ENCODE measurements at regions not wholly inside any gene's neighbourhood (a gene's known extent, or its start where the extent isn't known, plus 50 kb on each side); places are given as distances from the start of the nearest gene placed in this dataset.
"Not testable (repeated sequence)": the region's sequence is repeated elsewhere in the genome, so short reads cannot be mapped to it uniquely, and the experiment has no call there.

DNA sequence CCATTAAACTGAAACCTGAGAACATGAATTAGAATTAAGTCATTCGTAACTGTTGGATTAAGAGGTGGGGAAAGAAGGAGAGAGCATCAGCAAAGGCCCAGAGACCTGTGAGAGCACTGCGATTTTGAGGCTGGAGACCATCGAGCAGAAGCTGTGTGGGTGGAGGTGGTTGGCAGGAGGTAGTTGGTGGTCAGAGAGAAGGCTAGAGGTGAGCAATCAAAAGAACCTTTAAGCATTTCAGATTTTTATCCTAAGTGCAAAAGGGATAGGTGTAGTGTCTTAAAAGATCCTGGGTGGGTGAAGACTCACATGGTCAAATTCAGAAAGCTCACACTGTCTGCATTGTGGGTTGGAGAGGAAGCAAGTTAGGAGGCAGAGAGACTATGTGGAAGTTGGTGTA is 65.1 kb upstream of the TEX264 start:
- DNase-seq (ENCODE audit: low read depth, low spot score) = no peak
- CTCF ChIA-PET = no interaction called here
- no peaks in the 10 kb centered on the region for H3K27me3 ChIP-seq (ENCODE audit: control insufficient read depth, insufficient read depth, low read length)
- peak overlapping the region; percentile 21 for H3K27ac ChIP-seq (ENCODE audit: low read depth, low read length)
- POLR2A ChIA-PET = no interaction called here
- peaks cover 4% of the 10 kb centered on the region; the same call in 1 of the 2 replicates for H3K9me3 ChIP-seq (ENCODE audit: control insufficient read depth, insufficient read depth, low read length)
- TF ChIP-seq, protein P1, sequence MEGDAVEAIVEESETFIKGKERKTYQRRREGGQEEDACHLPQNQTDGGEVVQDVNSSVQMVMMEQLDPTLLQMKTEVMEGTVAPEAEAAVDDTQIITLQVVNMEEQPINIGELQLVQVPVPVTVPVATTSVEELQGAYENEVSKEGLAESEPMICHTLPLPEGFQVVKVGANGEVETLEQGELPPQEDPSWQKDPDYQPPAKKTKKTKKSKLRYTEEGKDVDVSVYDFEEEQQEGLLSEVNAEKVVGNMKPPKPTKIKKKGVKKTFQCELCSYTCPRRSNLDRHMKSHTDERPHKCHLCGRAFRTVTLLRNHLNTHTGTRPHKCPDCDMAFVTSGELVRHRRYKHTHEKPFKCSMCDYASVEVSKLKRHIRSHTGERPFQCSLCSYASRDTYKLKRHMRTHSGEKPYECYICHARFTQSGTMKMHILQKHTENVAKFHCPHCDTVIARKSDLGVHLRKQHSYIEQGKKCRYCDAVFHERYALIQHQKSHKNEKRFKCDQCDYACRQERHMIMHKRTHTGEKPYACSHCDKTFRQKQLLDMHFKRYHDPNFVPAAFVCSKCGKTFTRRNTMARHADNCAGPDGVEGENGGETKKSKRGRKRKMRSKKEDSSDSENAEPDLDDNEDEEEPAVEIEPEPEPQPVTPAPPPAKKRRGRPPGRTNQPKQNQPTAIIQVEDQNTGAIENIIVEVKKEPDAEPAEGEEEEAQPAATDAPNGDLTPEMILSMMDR (IDR thresholded peaks at IDR 0.05; ENCODE audit: low read depth, low read length) = no peak
- H3K4me3 ChIP-seq (ENCODE audit: low read depth, low read length) = no peak overlapping the region

DNA sequence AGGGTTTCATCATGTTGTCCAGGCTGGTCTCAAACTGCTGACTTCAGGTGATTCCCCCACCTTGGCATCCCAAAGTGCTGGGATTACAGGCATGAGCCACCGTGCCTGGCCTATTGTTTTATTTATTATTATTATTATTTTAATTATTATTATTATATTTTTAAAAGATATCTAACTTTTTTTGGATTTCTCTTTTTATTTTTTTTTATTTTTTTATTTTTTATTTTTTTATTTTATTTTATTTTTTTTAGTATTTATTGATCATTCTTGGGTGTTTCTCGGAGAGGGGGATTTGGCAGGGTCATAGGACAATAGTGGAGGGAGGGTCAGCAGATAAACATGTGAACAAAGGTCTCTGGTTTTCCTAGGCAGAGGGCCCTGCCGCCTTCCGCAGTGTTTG is 64.2 kb upstream of the TEX264 start:
- H3K27me3 ChIP-seq (ENCODE audit: control insufficient read depth, insufficient read depth, low read length); DNase-seq (ENCODE audit: low read depth, low spot score); CTCF ChIA-PET; POLR2A ChIA-PET; H3K4me3 ChIP-seq (ENCODE audit: low read depth, low read length); H3K27ac ChIP-seq (ENCODE audit: low read depth, low read length); H3K9me3 ChIP-seq (ENCODE audit: control insufficient read depth, insufficient read depth, low read length): not testable (repeated sequence)

DNA sequence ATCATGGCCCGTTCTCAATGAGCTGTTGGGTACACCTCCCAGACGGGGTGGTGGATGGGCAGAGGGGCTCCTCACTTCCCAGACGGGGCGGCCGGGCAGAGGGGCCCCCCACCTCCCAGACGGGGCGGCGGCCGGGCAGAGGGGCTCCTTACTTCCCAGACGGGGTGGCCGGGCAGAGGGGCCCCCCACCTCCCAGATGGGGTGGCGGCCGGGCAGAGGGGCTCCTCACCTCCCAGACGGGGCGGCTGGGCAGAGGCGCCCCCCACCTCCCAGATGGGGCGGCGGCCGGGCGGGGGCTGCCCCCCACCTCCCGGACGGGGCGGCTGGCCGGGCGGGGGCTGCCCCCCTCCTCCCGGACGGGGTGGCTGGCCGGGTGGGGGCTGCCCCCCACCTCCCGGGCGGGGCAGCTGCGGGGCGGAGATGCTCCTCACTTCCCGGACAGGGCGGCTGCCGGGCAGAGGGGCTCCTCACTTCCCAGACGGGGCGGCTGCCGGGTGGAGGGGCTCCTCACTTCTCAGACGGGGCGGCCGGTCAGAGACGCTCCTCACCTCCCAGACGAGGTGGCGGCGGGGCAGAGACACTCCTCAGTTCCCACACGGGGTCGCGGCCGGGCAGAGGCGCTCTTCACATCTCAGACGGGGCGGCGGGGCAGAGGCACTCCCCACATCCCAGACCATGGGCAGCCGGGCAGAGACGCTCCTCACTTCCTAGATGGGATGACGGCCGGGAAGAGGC is 63.3 kb upstream of the TEX264 start:
- CTCF ChIA-PET = not testable (repeated sequence)

DNA sequence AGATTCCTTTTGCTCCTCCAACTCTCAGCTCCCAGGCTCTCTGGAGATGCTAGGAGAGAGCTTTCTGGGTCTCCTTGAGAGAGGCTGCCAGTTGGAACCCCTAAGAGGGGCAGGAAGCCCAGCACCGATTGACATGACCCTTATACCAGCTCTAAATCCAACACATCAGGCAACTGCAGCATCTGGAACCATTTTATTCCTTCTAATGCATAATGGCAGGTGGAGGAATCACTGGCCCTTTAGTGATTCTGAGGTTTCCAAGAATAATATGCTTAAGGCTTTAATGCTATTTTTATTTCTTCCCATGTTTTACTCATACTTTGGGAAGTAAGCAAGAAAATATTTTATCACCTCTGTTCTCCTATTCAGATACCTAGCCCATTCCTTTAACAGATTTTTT is 60.3 kb upstream of the TEX264 start:
- no peak overlapping the region for H3K4me3 ChIP-seq (ENCODE audit: low read depth, low read length)
- CTCF ChIA-PET = no interaction called here
- POLR2A ChIA-PET = no interaction called here
- no peak overlapping the region for H3K27ac ChIP-seq (ENCODE audit: low read depth, low read length)
- TF ChIP-seq, protein P1 (IDR thresholded peaks at IDR 0.05; ENCODE audit: low read depth, low read length) = no peak
- DNase-seq (ENCODE audit: low read depth, low spot score) = no peak
- H3K27me3 ChIP-seq (ENCODE audit: control insufficient read depth, insufficient read depth, low read length) = no peaks in the 10 kb centered on the region
- H3K9me3 ChIP-seq (ENCODE audit: control insufficient read depth, insufficient read depth, low read length) = peaks cover 4% of the 10 kb centered on the region; the same call in 1 of the 2 replicates

More for the DNA sequence above, 63.3 kb upstream of the TEX264 start:
- H3K9me3 ChIP-seq (ENCODE audit: control insufficient read depth, insufficient read depth, low read length); POLR2A ChIA-PET; DNase-seq (ENCODE audit: low read depth, low spot score); H3K4me3 ChIP-seq (ENCODE audit: low read depth, low read length); H3K27me3 ChIP-seq (ENCODE audit: control insufficient read depth, insufficient read depth, low read length); H3K27ac ChIP-seq (ENCODE audit: low read depth, low read length): not testable (repeated sequence)

DNA sequence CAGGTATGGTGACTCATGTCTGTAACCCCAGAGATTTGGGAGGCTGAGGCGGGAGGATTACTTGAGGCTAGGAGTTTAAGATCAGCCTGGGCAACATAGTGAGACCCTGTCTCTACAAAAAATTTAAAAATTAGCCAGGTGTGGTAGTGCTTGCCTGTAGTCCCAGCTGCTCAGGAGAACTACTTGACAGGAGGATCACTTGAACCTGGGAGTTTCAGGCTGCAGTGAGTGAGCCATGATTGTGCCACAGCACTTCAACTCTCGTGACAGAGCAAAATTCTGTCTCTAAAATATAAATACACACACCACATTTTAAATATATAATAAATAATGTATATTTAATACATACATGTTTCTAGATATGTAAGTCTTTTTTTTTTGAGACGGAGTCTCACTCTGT is 53.5 kb upstream of the TEX264 start:
- DNase-seq (ENCODE audit: low read depth, low spot score) = no peak
- TF ChIP-seq, protein P1 (IDR thresholded peaks at IDR 0.05; ENCODE audit: low read depth, low read length) = no peak
- CTCF ChIA-PET = interaction anchor here (1.6 kb wide), 1 partner anchor 116 kb away, joined by 6 read pairs; no protein-coding TSS in a partner anchor
- Histone ChIP-seq H3K4me3 (ENCODE audit: low read depth, low read length) (no peak overlapping the region), H3K27ac (ENCODE audit: low read depth, low read length) (no peak overlapping the region), H3K9me3 (ENCODE audit: control insufficient read depth, insufficient read depth, low read length) (no peaks in the 10 kb centered on the region), H3K27me3 (ENCODE audit: control insufficient read depth, insufficient read depth, low read length) (no peaks in the 10 kb centered on the region)
- POLR2A ChIA-PET = no interaction called here

DNA sequence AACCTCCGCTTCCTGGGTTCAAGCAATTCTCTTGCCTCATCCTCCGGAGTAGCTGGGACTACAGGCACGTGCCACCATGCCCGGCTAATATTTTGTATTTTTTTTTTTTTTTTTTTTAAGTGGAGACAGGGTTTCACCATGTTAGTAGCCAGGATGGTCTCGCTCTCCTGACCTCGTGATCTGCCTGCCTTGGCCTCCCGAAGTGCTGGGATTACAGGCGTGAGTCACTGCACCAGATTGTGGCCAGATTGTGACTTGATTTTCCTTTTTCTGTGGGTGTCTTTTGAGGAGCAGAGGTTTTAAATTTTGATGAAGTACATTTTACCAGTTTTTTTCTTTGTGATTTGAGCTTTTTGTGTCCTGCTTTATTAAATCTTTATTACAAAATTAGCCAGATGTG is 53.0 kb upstream of the TEX264 start:
- POLR2A ChIA-PET; H3K27me3 ChIP-seq (ENCODE audit: control insufficient read depth, insufficient read depth, low read length); H3K9me3 ChIP-seq (ENCODE audit: control insufficient read depth, insufficient read depth, low read length); H3K4me3 ChIP-seq (ENCODE audit: low read depth, low read length); DNase-seq (ENCODE audit: low read depth, low spot score); H3K27ac ChIP-seq (ENCODE audit: low read depth, low read length): not testable (repeated sequence)
- CTCF ChIA-PET = interaction anchor here (1.6 kb wide), 1 partner anchor 116 kb away, joined by 6 read pairs; no protein-coding TSS in a partner anchor
